Hepatocyte (in vitro differentiated cells): ENCODE measurements at regions not wholly inside any gene's neighbourhood (a gene's known extent, or its start where the extent isn't known, plus 50 kb on each side); places are given as distances from the start of the nearest gene placed in this dataset.

Experiments used
- CTCF ChIP-seq: fragments of 200-600 bp; sonication (generic); IDR thresholded peaks from 2 replicates; pipeline ENCODE4 v1.5.1; 2016; ENCODE audit warnings: antibody characterized with exemption, mild to moderate bottlenecking; ENCODE audit not compliant: poor library complexity
- EZH2 ChIP-seq: fragments of 200-600 bp; sonication (generic); IDR thresholded peaks from 2 replicates; pipeline ENCODE4 v1.6.1; 2016; ENCODE audit warnings: antibody characterized with exemption, mild to moderate bottlenecking, borderline replicate concordance
- EZH2phosphoT487 ChIP-seq: fragments of 200-600 bp; sonication (generic); IDR thresholded peaks from one replicate; pipeline ENCODE4 v1.6.1; 2018; ENCODE audit warnings: antibody characterized with exemption, mild to moderate bottlenecking, low read depth, moderate library complexity; ENCODE audit not compliant: unreplicated experiment, severe bottlenecking

GRCh38 chr12:70165450-70165849 lies 77.8 kb upstream of the CNOT2 start:
- no peak for TF ChIP-seq EZH2
- no peak for TF ChIP-seq EZH2phosphoT487
- TF ChIP-seq CTCF: no peak
